K562 (cell line): ENCODE measurements at regions not wholly inside any gene's neighbourhood (a gene's known extent, or its start where the extent isn't known, plus 50 kb on each side); places are given as distances from the start of the nearest gene placed in this dataset.

ENCODE experiments used
- PHB ChIP-seq: fragments of 250-450 bp; sonication (Bioruptor Pico); IDR thresholded peaks from 2 replicates; pipeline ENCODE4 v1.5.0; 2021
- POLR2A ChIP-seq: fragments of 450-650 bp; conservative IDR thresholded peaks from 2 replicates; pipeline ENCODE4 v1.6.1; 2016
- POLR2AphosphoS5 ChIP-seq: IDR thresholded peaks from 2 replicates; pipeline ENCODE4 v1.6.1; 2011; ENCODE audit warnings: mild to moderate bottlenecking, low read depth, low read length, moderate library complexity; ENCODE audit not compliant: control insufficient read depth, insufficient read depth
- RAD21 ChIP-seq, 2 experiments: fragments of 250-450 bp in 1 of 2; fragments of 450-650 bp in 1 of 2; sonication (Bioruptor Pico) in 1 of 2; formaldehyde crosslinking in 1 of 2; IDR thresholded peaks in 1 of 2; conservative IDR thresholded peaks in 1 of 2; 2 replicates each; pipeline versions ENCODE4 v1.4.0 to v1.8.0; 2020 to 2022; ENCODE audit warnings: mild to moderate bottlenecking in 2 of 2, moderate library complexity in 1 of 2
- SMC3 ChIP-seq: conservative IDR thresholded peaks from 2 replicates; pipeline ENCODE4 v1.6.1; 2011; ENCODE audit warnings: low read depth, low read length, improper control_type of control experiment; ENCODE audit not compliant: insufficient read depth
- YBX1 ChIP-seq: fragments of 450-650 bp; IDR thresholded peaks from 2 replicates; pipeline ENCODE4 v1.7.1; 2016; ENCODE audit warnings: mild to moderate bottlenecking
- TF ChIP-seq, protein P1 (sequence below): fragments of 250-450 bp; sonication (Bioruptor Pico); IDR thresholded peaks from 2 replicates; pipeline ENCODE4 v1.5.0; 2021

DNA sequence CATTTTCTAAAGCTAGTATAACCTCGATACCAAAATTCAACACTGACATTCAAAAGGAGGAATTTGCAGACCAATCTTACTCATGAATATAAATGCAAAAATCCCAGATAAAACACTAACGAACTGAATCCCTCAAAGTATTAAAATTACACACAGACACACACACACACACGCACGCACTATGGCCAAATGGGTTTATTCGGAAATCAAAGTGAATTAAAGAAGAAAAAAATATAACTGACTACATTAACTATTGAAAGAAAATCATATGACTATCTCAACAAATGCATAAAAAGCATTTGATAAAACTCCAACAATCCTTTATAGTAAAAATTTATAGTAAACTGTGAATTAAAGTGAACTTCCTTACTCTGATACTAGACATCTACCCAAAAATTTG lies 97.9 kb upstream of the HNRNPA3 start:
- TF ChIP-seq YBX1 (no peak), SMC3 (no peak), POLR2AphosphoS5 (no peak), POLR2A (no peak), RAD21 (CRISPR knock-in tag; conservative IDR thresholded peaks at IDR 0.05 in 1 of 2, IDR thresholded peaks at IDR 0.05 in 1 of 2) (no peak), PHB (CRISPR knock-in tag) (no peak)
- TF ChIP-seq, protein P1, sequence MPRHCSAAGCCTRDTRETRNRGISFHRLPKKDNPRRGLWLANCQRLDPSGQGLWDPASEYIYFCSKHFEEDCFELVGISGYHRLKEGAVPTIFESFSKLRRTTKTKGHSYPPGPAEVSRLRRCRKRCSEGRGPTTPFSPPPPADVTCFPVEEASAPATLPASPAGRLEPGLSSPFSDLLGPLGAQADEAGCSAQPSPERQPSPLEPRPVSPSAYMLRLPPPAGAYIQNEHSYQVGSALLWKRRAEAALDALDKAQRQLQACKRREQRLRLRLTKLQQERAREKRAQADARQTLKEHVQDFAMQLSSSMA (CRISPR knock-in tag), result no peak
